ENCODE measurements at regions not wholly inside any gene's neighbourhood (a gene's known extent, or its start where the extent isn't known, plus 50 kb on each side); places are given as distances from the start of the nearest gene placed in this dataset.

GRCh38 chr5:171632616-171633015, 153.0 kb upstream of the SMIM23 start:
- Histone ChIP-seq H3K79me2 (ENCODE audit: control insufficient read depth in 1 of 2, insufficient read depth in 2 of 2, low read length in 2 of 2) (no peaks in the 10 kb centered on the region), H4K5ac (ENCODE audit: insufficient read length, low read depth, low read length) (no peak overlapping the region), H3K4me1 (replicated peaks in 1 of 4; ENCODE audit: control insufficient read depth in 3 of 4, insufficient read depth in 4 of 4, low read length in 3 of 4) (no peaks in the 10 kb centered on the region; a peak in 2 of 7 replicates), H4K91ac (replicated peaks; ENCODE audit: insufficient read length, low read length) (no peak overlapping the region), H3K4ac (replicated peaks; ENCODE audit: insufficient read length, low read depth, low read length) (no peak overlapping the region), H2BK5ac (ENCODE audit: low read depth, low read length) (no peak overlapping the region), H3K36me3 (ENCODE audit: control insufficient read depth in 2 of 4, insufficient read depth in 4 of 4, low read length in 3 of 4) (no peaks in the 10 kb centered on the region), H3K79me1 (ENCODE audit: low read depth, low read length) (no peaks in the 10 kb centered on the region), H3K4me3 (ENCODE audit: extremely low read depth in 1 of 4, insufficient read depth in 2 of 4, low read depth in 3 of 4, low read length in 4 of 4) (no peak overlapping the region), H2BK12ac (ENCODE audit: low read depth, low read length) (no peak overlapping the region), H2BK15ac (ENCODE audit: low read length) (no peak overlapping the region), H3K9ac (replicated peaks in 1 of 4; ENCODE audit: extremely low read depth in 1 of 4, low read depth in 3 of 4, low read length in 3 of 4) (no peak overlapping the region), H3K23me2 (ENCODE audit: low read depth, low read length) (no peaks in the 10 kb centered on the region), H2BK120ac (replicated peaks; ENCODE audit: low read depth, low read length) (no peak overlapping the region), H3K9me3 (ENCODE audit: insufficient read depth in 2 of 2, low read depth in 1 of 2, low read length in 1 of 2) (no peaks in the 10 kb centered on the region), H2AFZ (ENCODE audit: low read length) (no peak overlapping the region), H4K8ac (ENCODE audit: extremely low read depth, insufficient read depth, low read length) (no peak overlapping the region), H3K14ac (ENCODE audit: insufficient read length) (no peak overlapping the region), H2AK5ac (ENCODE audit: low read depth, low read length) (no peak overlapping the region), H3K27ac (ENCODE audit: low read depth, low read length) (no peak overlapping the region), H3K4me2 (ENCODE audit: insufficient read depth in 1 of 2, low read depth in 2 of 2, low read length in 2 of 2) (no peak overlapping the region), H3K27me3 (replicated peaks in 1 of 4; ENCODE audit: control insufficient read depth in 3 of 4, extremely low read depth in 1 of 4, insufficient read depth in 3 of 4, low read length in 3 of 4) (peaks cover 6 to 38% (median 32%) of the 10 kb centered on the region in 4 experiments), H3K23ac (ENCODE audit: insufficient read length) (no peak overlapping the region), H3K56ac (replicated peaks; ENCODE audit: insufficient read length, low read depth, low read length) (no peak overlapping the region), H3K18ac (ENCODE audit: extremely low read depth, low read length) (no peak overlapping the region), H4K20me1 (replicated peaks in 1 of 2; ENCODE audit: control insufficient read depth in 1 of 2, insufficient read depth in 2 of 2, low read length in 2 of 2) (no peaks in the 10 kb centered on the region), H2BK20ac (ENCODE audit: low read length) (no peak overlapping the region)
- WGBS, 2 experiments (ENCODE audit: extremely low coverage in 1 of 2, insufficient coverage in 1 of 2, insufficient read length in 1 of 2, insufficient replicate concordance in 2 of 2, low coverage in 1 of 2, low lambda C conversion rate in 2 of 2, missing lambda C conversion rate in 1 of 2), result 91% methylated on average over 3 of the region's 3 CpGs; no CpG with 5 or more reads in 1 of the 2 experiments
- ChIA-PET POLR2A (ENCODE audit: partially characterized antibody) (no interaction called here), CTCF (ENCODE audit: partially characterized antibody) (interaction anchor here (0.7 to 1.9 kb wide), 7 partner anchors 47 to 213 kb away, joined by 3 to 4 read pairs (median 3); partner anchors contain the start of gene FGF18)
- DNase-seq (ENCODE audit: low read depth in 1 of 2, low spot score in 2 of 2), result no peak
- no peak for FAIRE-seq
- TF ChIP-seq SUZ12 (IDR thresholded peaks at IDR 0.05; ENCODE audit: low read length), result no peak
- no peak for TF ChIP-seq GTF2F1 (IDR thresholded peaks at IDR 0.05; ENCODE audit: borderline replicate concordance, low read depth, low read length)
- TF ChIP-seq RAD21 (IDR thresholded peaks at IDR 0.05 in 1 of 2, conservative IDR thresholded peaks at IDR 0.05 in 1 of 2; ENCODE audit: low read depth in 2 of 2, low read length in 2 of 2), result no peak
- no peak for TF ChIP-seq TEAD4 (IDR thresholded peaks at IDR 0.05; ENCODE audit: low read depth, low read length)
- TF ChIP-seq RXRA (IDR thresholded peaks at IDR 0.05; ENCODE audit: insufficient read depth, low read depth, low read length), result no peak
- no peak for TF ChIP-seq SP4 (IDR thresholded peaks at IDR 0.05; ENCODE audit: low read length)
- TF ChIP-seq RBBP5 (IDR thresholded peaks at IDR 0.05; ENCODE audit: borderline replicate concordance, low read depth, low read length), result no peak

All from H1 (cell line).